Suppressor macrophage treated with lipopolysaccharide for 4 hours (primary cell): ENCODE measurements at regions not wholly inside any gene's neighbourhood (a gene's known extent, or its start where the extent isn't known, plus 50 kb on each side); places are given as distances from the start of the nearest gene placed in this dataset.
"Not testable (repeated sequence)": the region's sequence is repeated elsewhere in the genome, so short reads cannot be mapped to it uniquely, and the experiment has no call there.

ENCODE experiments used
- DNase-seq: peaks from one replicate; pipeline ENCODE4 v3.0.0-alpha.2; 2020

- no peak for DNase-seq
Measured at GRCh38 chr22:44574640-44575380, 76.8 kb upstream of the RTL6 start.

- peak; percentile 19 for DNase-seq
Measured at GRCh38 chr22:44574057-44574639, 76.1 kb upstream of the RTL6 start.

GRCh38 chr22:44573451-44573850 is 75.4 kb upstream of the RTL6 start:
- DNase-seq: no peak

- no peak for DNase-seq
Measured at GRCh38 chr22:44572414-44573207, 74.6 kb upstream of the RTL6 start.

- DNase-seq: no peak
Measured at GRCh38 chr22:44571566-44572413, 73.8 kb upstream of the RTL6 start.

GRCh38 chr22:44570476-44571445 is 72.7 kb upstream of the RTL6 start:
- no peak for DNase-seq

- no peak for DNase-seq
Measured at GRCh38 chr22:44569561-44569991, 71.5 kb upstream of the RTL6 start.

- peak; percentile 62 for DNase-seq
Measured at GRCh38 chr22:44567846-44568493, 69.9 kb upstream of the RTL6 start.

GRCh38 chr22:44567378-44567841 is 69.4 kb upstream of the RTL6 start:
- not testable (repeated sequence) for DNase-seq

GRCh38 chr22:44566911-44567310 is 68.9 kb upstream of the RTL6 start:
- DNase-seq: no peak

- DNase-seq: not testable (repeated sequence)
Measured at GRCh38 chr22:44562651-44563050, 64.6 kb upstream of the RTL6 start.

GRCh38 chr22:44561139-44561840 is 63.3 kb upstream of the RTL6 start:
- no peak for DNase-seq

GRCh38 chr22:44558671-44559070 is 60.6 kb upstream of the RTL6 start:
- peak; percentile 74 for DNase-seq

- DNase-seq: not testable (repeated sequence)
Measured at GRCh38 chr22:44557872-44558271, 59.8 kb upstream of the RTL6 start.

GRCh38 chr22:44557064-44557748 is 59.2 kb upstream of the RTL6 start:
- no peak for DNase-seq

- no peak for DNase-seq
Measured at GRCh38 chr22:44555597-44555996, 57.6 kb upstream of the RTL6 start.

GRCh38 chr22:44555046-44555445 is 57.0 kb upstream of the RTL6 start:
- DNase-seq: no peak

GRCh38 chr22:44554411-44554810 is 56.4 kb upstream of the RTL6 start:
- DNase-seq: no peak

- DNase-seq: peak; percentile 90
Measured at GRCh38 chr22:44550711-44551491, 52.9 kb upstream of the RTL6 start.
